Astrocyte of the cerebellum (primary cell): ENCODE measurements at regions not wholly inside any gene's neighbourhood (a gene's known extent, or its start where the extent isn't known, plus 50 kb on each side); places are given as distances from the start of the nearest gene placed in this dataset.
"Not testable (repeated sequence)": the region's sequence is repeated elsewhere in the genome, so short reads cannot be mapped to it uniquely, and the experiment has no call there.

ENCODE experiments used
- DNase-seq: peaks from one replicate; pipeline ENCODE4 v3.0.0-alpha.2; 2011; ENCODE audit warnings: low read depth
- H3K4me3 ChIP-seq: 2 replicates; pipeline ENCODE4 v1.5.1; 2011; ENCODE audit warnings: mild to moderate bottlenecking, low read depth, low read length, moderate library complexity
- CTCF ChIP-seq: IDR thresholded peaks from 2 replicates; pipeline ENCODE4 v1.5.1; 2012; ENCODE audit warnings: low read length, low read depth, moderate library complexity, mild to moderate bottlenecking; ENCODE audit errors: missing control alignments
- in situ Hi-C: cut with HindIII; loops from 2 replicates; pipeline ENCODE4 v1.10.0; 2017; ENCODE audit warnings: low sequenced_read_pairs

GRCh38 chr2:207438414-207439126 is 91.2 kb upstream of the CREB1 start:
- TF ChIP-seq CTCF: no peak
- H3K4me3 ChIP-seq: no peak overlapping the region
- in situ Hi-C loops: no loop called here
- DNase-seq: no peak

GRCh38 chr2:207439881-207440280 is 89.9 kb upstream of the CREB1 start:
- in situ Hi-C loops, DNase-seq, H3K4me3 ChIP-seq: not testable (repeated sequence)

- H3K4me3 ChIP-seq: no peak overlapping the region
- in situ Hi-C loops: no loop called here
- TF ChIP-seq CTCF: no peak
- DNase-seq: no peak
These were observed 85.0 kb upstream of the CREB1 start for GRCh38 chr2:207444756-207445155.

- no peak overlapping the region for H3K4me3 ChIP-seq
- in situ Hi-C loops: no loop called here
- no peak for TF ChIP-seq CTCF
These were observed 83.1 kb upstream of the CREB1 start for GRCh38 chr2:207446653-207447052.

GRCh38 chr2:207448006-207448405 is 81.8 kb upstream of the CREB1 start:
- DNase-seq: no peak
- H3K4me3 ChIP-seq: no peak overlapping the region
- in situ Hi-C loops: no loop called here
- TF ChIP-seq CTCF: no peak

More at GRCh38 chr2:207446653-207447052, 83.1 kb upstream of the CREB1 start:
- DNase-seq: no peak

- in situ Hi-C loops: no loop called here
- H3K4me3 ChIP-seq: no peak overlapping the region
- DNase-seq: no peak
- no peak for TF ChIP-seq CTCF
These were observed 80.1 kb upstream of the CREB1 start for GRCh38 chr2:207449642-207450165.

GRCh38 chr2:207450186-207450585 is 79.6 kb upstream of the CREB1 start:
- DNase-seq: no peak
- in situ Hi-C loops: no loop called here
- TF ChIP-seq CTCF: no peak
- no peak overlapping the region for H3K4me3 ChIP-seq
